ENCODE measurements at regions not wholly inside any gene's neighbourhood (a gene's known extent, or its start where the extent isn't known, plus 50 kb on each side); places are given as distances from the start of the nearest gene placed in this dataset.

DNA sequence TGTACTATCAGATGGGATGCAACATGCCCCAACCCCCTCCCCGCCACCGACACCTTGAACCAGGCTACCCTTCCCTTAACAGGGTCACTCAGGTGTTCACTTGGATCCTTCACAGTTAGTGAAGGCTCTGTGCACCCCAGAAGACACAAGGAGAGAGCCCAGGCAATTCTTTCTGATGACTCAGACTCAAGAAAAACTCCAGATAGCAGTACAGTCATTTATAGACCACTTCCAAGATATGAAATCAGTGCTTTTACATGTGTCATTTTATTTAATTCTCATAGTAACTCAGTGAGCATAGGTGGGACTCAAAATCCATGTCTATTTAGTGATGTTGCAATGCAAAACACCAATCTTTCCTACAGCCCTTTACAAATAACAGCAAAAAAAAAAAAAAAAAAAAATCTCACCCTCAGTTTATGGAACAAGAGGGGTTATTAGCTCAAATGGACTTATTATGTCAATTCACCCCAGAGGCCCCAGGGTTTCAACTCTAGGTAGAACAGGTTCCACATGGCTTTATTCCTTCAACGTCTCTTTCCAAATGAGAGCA is 71.9 kb downstream of the FOXD1 start:
- TF ChIP-seq TARDBP (IDR thresholded peaks at IDR 0.05) (no peak), FOXA1 (IDR thresholded peaks at IDR 0.05) (no peak), NFRKB (IDR thresholded peaks at IDR 0.05) (no peak), ZNF384 (IDR thresholded peaks at IDR 0.05) (no peak), ARNT (IDR thresholded peaks at IDR 0.05) (no peak), BHLHE40 (IDR thresholded peaks at IDR 0.05; ENCODE audit: borderline replicate concordance) (no peak), SUZ12 (IDR thresholded peaks at IDR 0.05) (no peak), SP1 (IDR thresholded peaks at IDR 0.05) (no peak), L3MBTL2 (conservative IDR thresholded peaks at IDR 0.05) (no peak)

Measured in HEK293T (cell line).